Inferior parietal cortex (tissue), 1 donor: ENCODE measurements at regions not wholly inside any gene's neighbourhood (a gene's known extent, or its start where the extent isn't known, plus 50 kb on each side); places are given as distances from the start of the nearest gene placed in this dataset.
A peak's percentile ranks its signal among the peaks of the same experiment; 100 is the strongest.

Source experiments
- DNase-seq: peaks from one replicate; pipeline ENCODE4 v3.0.0-alpha.2; 2016; ENCODE audit errors: extremely low spot score

- DNase-seq, result no peak
Measured at GRCh38 chr2:126306539-126306938, 349.4 kb upstream of the GYPC start.

GRCh38 chr2:126307740-126308139, 348.2 kb upstream of the GYPC start:
- no peak for DNase-seq

DNA sequence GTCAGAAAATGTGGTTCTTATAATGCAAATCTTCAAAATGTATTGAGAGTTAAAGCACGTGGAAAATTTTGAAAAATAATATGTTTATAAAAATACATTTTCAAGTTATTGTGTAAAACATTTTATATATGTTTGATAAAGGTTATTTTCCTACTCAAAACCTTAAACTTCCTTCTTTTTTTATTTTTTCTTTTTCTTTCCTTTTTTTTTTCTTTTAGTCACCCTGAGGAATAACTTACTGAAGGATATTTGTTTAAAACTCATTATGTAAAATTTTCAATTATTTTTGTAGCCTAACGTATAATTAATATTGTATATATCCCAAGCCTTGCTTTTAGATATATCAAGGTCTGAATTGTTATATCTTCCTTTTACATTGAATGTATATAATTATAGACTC, 346.8 kb upstream of the GYPC start:
- no peak for DNase-seq

GRCh38 chr2:126312579-126312978, 343.4 kb upstream of the GYPC start:
- DNase-seq, result no peak

- no peak for DNase-seq
Measured at GRCh38 chr2:126315828-126316227, 340.1 kb upstream of the GYPC start.

DNA sequence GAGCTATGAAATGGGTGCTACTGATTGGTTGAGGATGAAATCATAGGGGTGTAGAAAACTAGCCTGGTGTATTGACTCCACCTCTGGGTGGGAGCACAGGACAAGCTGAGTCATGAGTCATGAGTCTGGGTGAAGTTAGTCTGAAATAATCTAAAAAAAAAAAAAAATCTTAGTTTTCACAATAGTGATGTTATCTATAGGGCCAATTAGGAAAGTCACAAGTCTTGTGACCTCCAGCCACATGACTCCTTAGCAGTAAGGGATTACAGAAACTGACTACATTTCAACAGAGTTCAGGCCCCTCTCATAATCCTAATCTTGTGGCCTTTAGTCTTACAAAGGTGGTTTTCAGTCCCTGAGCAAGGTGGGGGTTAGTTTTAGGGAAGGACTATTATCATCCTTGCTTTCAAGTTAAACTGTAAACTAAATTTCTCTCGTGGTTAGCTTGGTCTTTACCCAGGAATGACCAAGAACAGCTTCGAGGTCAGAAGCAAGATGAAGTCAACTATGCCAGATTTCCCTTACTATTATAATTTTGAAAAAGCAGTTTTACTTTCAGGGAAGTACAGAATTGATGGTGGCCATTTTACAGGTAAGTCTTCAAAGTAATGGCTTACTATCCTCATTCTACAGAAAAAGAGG, 338.0 kb upstream of the GYPC start:
- DNase-seq, result no peak

- no peak for DNase-seq
Measured at GRCh38 chr2:126322342-126322741, 333.6 kb upstream of the GYPC start.

GRCh38 chr2:126325202-126325601, 330.8 kb upstream of the GYPC start:
- DNase-seq, result no peak

GRCh38 chr2:126329173-126329572, 326.8 kb upstream of the GYPC start:
- DNase-seq, result no peak

DNA sequence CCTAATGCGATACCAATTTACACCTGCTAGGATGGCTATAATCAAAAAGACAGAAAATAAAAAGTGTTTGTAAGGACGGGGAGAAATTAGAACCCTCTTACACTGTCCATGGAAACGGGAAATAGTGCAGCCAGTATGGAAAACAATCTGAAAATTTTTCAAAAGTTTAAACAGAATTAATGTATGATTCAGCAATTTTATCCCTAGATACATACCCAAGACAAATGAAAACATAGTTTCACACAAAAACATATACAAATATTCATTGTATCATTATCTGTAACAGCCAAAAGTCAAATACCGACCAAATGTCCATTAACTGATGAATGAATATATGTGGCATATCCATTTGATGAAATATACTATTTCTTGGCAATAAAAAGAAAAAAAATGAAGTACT, 313.5 kb upstream of the GYPC start:
- DNase-seq, result no peak

DNA sequence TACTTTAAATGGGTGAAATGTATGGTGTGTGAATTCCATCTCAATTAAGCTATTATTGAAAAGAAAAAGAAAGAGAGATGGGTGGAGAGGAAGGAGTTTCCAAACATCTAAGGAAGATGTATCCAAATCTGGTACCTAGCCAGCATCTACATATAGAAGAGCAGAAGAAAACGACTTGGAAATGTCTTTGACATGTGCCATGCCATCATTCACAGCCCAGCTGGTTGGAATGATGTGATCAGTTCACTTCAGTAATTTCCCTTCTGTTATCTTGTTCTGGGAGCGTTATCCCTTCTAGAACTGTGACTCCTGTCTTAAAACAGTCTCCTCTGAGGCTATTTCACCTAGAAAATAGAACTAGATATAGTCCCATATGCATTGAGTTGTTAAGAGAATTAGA, 312.8 kb upstream of the GYPC start:
- DNase-seq, result no peak

- DNase-seq, result no peak
Measured at GRCh38 chr2:126344493-126344892, 311.5 kb upstream of the GYPC start.

DNA sequence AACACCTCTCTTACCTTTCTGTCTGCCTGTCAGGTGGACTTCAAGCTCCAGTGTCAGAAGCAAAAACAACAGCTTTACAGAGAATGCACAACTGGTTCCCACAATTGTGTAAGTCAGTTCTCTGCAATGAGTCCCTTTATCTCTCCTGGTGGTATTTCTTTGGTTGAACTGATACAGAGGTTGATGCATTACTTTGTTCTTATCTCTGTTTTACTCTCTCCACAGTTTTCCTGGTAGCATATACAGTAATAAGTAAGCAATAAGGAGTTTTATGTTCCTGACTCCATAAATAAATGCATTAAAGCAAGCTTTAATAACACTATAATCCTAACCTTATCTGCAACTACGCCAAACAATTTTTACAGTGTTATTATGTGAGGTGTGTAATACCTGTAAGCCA, 310.3 kb upstream of the GYPC start:
- DNase-seq, result no peak

DNA sequence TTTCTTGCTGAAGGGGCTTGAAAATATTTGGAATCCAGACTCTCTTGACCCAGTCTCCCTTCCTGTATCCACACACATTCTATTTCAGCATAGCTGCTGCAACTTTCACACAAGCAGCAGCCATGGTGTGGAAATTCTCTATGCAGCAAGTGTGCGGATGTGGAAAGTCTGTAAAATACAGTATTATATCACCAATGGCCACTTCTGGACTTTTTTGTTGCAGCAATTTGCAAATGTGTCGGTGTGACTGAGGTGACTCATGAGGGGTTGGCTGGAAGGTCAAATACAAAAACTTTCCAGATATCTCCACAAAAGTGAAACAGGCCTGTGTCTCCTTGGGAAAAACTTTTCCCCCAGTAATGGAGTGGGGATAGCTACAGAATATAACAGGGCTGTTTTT, 299.3 kb upstream of the GYPC start:
- no peak for DNase-seq

GRCh38 chr2:126358122-126358521, 297.8 kb upstream of the GYPC start:
- DNase-seq, result no peak

- no peak for DNase-seq
Measured at GRCh38 chr2:126359494-126359893, 296.5 kb upstream of the GYPC start.

GRCh38 chr2:126367361-126367760, 288.6 kb upstream of the GYPC start:
- DNase-seq, result no peak

DNA sequence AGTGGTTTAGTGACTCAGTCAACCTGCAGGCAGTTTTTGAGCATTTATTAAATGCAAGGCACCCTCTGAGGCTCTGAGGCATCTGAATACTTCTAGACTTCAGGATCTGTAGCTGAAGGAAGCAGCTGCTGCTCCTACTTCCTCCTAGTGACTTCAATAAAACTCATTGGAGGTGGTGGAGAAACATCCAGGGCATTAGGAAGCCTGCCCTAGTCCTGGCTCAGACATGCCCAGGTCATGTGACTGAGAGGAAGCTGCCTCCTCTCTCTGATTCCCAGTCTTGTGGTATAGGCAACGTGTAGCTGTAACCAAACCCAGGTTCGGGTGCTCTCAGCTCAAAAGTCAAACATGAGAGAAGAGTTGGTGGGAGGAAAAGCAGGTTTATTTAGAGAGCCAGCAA, 287.2 kb upstream of the GYPC start:
- DNase-seq, result no peak

- DNase-seq, result no peak
Measured at GRCh38 chr2:126370201-126370600, 285.8 kb upstream of the GYPC start.

- DNase-seq, result no peak
Measured at GRCh38 chr2:126372406-126372805, 283.6 kb upstream of the GYPC start.

GRCh38 chr2:126378176-126378575, 277.8 kb upstream of the GYPC start:
- no peak for DNase-seq

GRCh38 chr2:126381091-126381490, 274.9 kb upstream of the GYPC start:
- DNase-seq, result peak; percentile 48

DNA sequence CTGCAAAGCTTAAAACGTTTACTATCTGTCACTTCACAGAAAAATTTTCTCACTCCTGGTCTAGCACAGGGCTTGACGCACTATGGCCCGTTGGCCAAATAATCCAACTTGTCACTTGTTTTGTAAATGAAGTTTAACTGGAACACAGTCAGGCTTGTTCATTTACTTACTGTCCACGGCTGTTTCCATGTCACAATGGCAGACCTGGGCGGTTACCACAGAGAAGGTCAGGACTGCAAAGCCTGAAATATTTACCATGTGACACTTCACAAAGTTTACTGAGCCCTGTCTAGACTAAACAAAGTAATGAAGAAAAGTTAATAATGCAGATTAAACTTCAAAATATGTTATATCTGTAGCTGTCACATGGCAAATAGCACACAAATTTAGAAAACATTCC, 273.0 kb upstream of the GYPC start:
- no peak for DNase-seq

DNA sequence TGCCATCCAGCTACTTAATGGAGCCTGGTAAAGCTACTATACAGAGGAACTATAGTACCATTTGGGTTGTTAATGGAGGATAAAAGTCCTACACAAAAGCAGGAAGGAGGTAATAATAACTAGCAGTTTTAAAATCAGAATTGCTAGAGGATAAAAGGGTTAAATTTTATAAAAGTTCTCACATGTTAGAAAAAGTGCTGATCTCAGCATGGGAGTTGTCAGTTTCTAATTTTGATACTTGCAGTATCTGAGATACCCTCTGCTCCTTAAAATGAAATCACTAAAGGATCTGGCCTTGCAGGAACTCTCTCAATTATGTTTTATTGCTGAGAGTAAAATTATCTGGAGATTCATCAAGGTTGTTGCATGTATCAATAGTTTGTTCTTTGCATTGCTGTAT, 272.2 kb upstream of the GYPC start:
- DNase-seq, result no peak
